ENCODE measurements at regions not wholly inside any gene's neighbourhood (a gene's known extent, or its start where the extent isn't known, plus 50 kb on each side); places are given as distances from the start of the nearest gene placed in this dataset.

DNA sequence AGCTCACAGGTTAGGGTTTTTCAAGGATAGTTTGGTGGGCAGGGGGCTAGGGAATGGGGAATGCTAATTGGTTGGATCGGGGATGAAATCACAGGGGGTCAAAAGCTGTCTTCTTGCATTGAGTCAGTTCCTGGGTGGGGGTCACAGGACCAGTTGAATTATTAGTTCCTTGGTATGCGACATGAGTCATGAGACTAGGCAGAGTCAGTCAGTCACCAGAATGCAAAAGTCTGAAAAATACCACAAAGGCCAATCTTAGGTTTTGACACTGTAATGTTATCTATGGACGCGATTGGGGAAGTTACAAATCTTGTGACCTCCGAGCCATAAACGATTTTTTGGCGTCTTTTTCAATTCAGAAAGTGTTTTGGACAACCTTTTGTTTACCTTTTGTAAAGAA is 101.2 kb downstream of the ZNF519 start:
- H3K4me3 Mint-ChIP-seq = no peak overlapping the region
- DNase-seq (no peak), ATAC-seq (no peak)
- no peak overlapping the region for H3K27ac Mint-ChIP-seq
- peaks cover 7 to 54% (median 10%) of the 10 kb centered on the region in 5 donors for H3K27me3 Mint-ChIP-seq
- no peaks in the 10 kb centered on the region for H3K4me1 Mint-ChIP-seq
- H3K36me3 Mint-ChIP-seq = peaks cover 0 to 4% (median 0%) of the 10 kb centered on the region in 3 donors
- peaks cover 0 to 14% (median 6%) of the 10 kb centered on the region in 9 donors for H3K9me3 Mint-ChIP-seq
- POLR2A ChIA-PET = no interaction called here

DNA sequence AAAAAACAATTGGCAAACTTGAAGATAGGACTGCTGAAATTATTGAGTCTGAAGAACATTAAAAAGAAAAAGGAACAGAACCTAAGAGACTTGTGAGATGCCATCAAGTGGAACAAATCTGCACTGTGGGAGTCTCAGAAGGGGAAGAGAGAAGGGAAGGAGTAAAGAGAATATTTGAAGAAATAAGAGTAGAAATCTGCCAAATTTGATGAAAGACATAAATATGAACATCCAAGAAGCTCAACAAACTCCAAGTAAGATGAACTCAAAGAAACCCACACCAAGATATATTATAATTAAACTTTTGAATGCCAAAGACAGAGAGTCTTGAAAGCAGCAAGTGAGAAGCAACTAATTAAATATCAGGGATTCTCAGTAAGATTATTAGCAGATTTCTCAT is 102.7 kb downstream of the ZNF519 start:
- no peaks in the 10 kb centered on the region for H3K4me1 Mint-ChIP-seq
- DNase-seq (no peak), ATAC-seq (no peak)
- no peak overlapping the region for H3K27ac Mint-ChIP-seq
- no peak overlapping the region for H3K4me3 Mint-ChIP-seq
- H3K9me3 Mint-ChIP-seq = peaks cover 0 to 14% (median 6%) of the 10 kb centered on the region in 9 donors
- POLR2A ChIA-PET = no interaction called here
- H3K27me3 Mint-ChIP-seq = peaks cover 7 to 53% (median 11%) of the 10 kb centered on the region in 5 donors
- peaks cover 0 to 4% (median 0%) of the 10 kb centered on the region in 3 donors for H3K36me3 Mint-ChIP-seq

GRCh38 chr18:14026199-14026598 is 106.0 kb downstream of the ZNF519 start:
- ATAC-seq (no peak), DNase-seq (no peak)
- Mint-ChIP-seq H3K27me3 (peaks cover 7 to 62% (median 14%) of the 10 kb centered on the region in 5 donors), H3K4me3 (no peak overlapping the region), H3K36me3 (peaks cover 0 to 4% (median 0%) of the 10 kb centered on the region in 3 donors), H3K4me1 (no peaks in the 10 kb centered on the region), H3K9me3 (peaks cover 0 to 11% (median 6%) of the 10 kb centered on the region in 9 donors), H3K27ac (no peak overlapping the region)
- POLR2A ChIA-PET = no interaction called here

DNA sequence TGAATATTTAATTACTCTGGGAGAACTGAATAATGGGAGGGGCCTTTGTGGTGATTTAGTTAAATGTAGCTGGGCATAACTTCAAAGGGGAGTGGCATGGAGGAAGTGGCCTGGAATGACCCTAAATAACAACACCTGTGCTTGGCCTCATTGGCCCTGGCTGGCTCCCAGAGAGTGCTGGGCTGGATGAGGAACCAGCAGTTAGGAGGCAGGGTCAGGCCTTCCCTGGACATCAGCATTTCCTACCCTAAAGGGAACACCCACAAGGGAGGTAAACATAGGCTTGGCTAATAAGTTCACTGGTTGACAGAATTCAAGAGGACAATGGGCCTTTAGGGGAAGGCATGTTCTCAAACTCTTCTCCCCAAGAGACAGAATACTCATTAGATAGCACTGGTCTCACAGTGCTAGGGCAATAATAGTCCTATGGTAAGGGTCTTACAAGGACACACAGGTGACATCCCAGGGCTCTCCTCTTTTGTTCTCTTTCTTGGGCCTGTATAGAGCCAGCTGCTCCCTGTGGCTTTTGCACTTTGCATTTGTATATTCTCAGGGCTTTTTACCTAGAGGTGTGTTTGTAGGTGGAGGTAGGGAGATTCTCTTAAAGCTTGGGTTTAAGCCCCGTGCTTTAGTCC is 106.8 kb downstream of the ZNF519 start:
- Mint-ChIP-seq H3K9me3 (peaks cover 0 to 10% (median 6%) of the 10 kb centered on the region in 9 donors), H3K4me3 (no peak overlapping the region), H3K27ac (no peak overlapping the region), H3K36me3 (peaks cover 0 to 4% (median 0%) of the 10 kb centered on the region in 3 donors), H3K27me3 (peaks cover 7 to 57% (median 13%) of the 10 kb centered on the region in 5 donors), H3K4me1 (no peaks in the 10 kb centered on the region)
- DNase-seq = no peak
- ATAC-seq = no peak
- POLR2A ChIA-PET = no interaction called here

GRCh38 chr18:14015416-14015815 is 100.1 kb upstream of the MC2R start:
- no peaks in the 10 kb centered on the region for H3K36me3 Mint-ChIP-seq
- POLR2A ChIA-PET = interaction anchor here (0.6 kb wide), 1 partner anchor 15 kb away, joined by 3 read pairs; no protein-coding TSS in a partner anchor
- ATAC-seq (no peak), DNase-seq (no peak)
- peaks cover 0 to 17% (median 6%) of the 10 kb centered on the region in 5 donors for H3K27me3 Mint-ChIP-seq
- peaks cover 0 to 7% (median 2%) of the 10 kb centered on the region in 9 donors for H3K9me3 Mint-ChIP-seq
- no peaks in the 10 kb centered on the region for H3K4me1 Mint-ChIP-seq
- H3K4me3 Mint-ChIP-seq = no peak overlapping the region
- H3K27ac Mint-ChIP-seq = no peak overlapping the region

GRCh38 chr18:14014456-14014855 is 99.1 kb upstream of the MC2R start:
- no peaks in the 10 kb centered on the region for H3K36me3 Mint-ChIP-seq

GRCh38 chr18:14000884-14001283 is 85.5 kb upstream of the MC2R start:
- POLR2A ChIA-PET = no interaction called here
- no peaks in the 10 kb centered on the region for H3K36me3 Mint-ChIP-seq
- ATAC-seq = no peak
- peaks cover 0 to 6% (median 0%) of the 10 kb centered on the region in 9 donors for H3K9me3 Mint-ChIP-seq
- H3K4me3 Mint-ChIP-seq = no peak overlapping the region
- H3K4me1 Mint-ChIP-seq = no peaks in the 10 kb centered on the region
- no peak for DNase-seq
- H3K27me3 Mint-ChIP-seq = peaks cover 0 to 9% (median 0%) of the 10 kb centered on the region in 5 donors
- no peak overlapping the region for H3K27ac Mint-ChIP-seq

More at GRCh38 chr18:14014456-14014855, 99.1 kb upstream of the MC2R start:
- DNase-seq (no peak), ATAC-seq (no peak)
- Mint-ChIP-seq H3K27ac (no peak overlapping the region), H3K4me1 (no peaks in the 10 kb centered on the region), H3K27me3 (peaks cover 1 to 10% (median 7%) of the 10 kb centered on the region in 5 donors), H3K9me3 (peaks cover 0 to 12% (median 2%) of the 10 kb centered on the region in 9 donors), H3K4me3 (no peak overlapping the region)
- POLR2A ChIA-PET = no interaction called here

GRCh38 chr18:13999231-13999630 is 83.9 kb upstream of the MC2R start:
- Mint-ChIP-seq H3K27ac (no peak overlapping the region), H3K9me3 (peaks cover 0 to 2% (median 0%) of the 10 kb centered on the region in 9 donors), H3K4me1 (no peaks in the 10 kb centered on the region), H3K27me3 (peaks cover 0 to 5% (median 0%) of the 10 kb centered on the region in 5 donors), H3K4me3 (no peak overlapping the region), H3K36me3 (no peaks in the 10 kb centered on the region)
- ATAC-seq (no peak), DNase-seq (no peak)
- POLR2A ChIA-PET = no interaction called here

DNA sequence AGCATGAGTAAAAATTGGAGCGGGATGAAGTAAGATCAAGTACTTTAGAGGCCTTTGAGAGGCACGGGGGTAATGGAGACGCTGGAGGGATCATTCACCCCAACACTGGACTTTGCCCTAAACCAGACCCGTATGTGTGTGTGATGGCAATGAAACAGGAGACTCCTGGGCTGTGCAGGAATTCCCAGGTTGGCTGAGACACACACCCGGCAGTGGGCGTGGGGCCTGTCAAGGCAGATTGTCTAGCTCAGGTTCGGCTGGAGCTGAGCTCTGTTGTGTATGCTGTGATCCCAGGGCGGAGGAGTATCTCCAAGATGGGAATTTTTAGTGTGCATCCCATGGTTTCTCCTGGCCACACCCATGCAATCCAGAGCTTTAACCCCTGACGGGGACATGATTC is 83.2 kb upstream of the MC2R start:
- peaks cover 0 to 1% (median 0%) of the 10 kb centered on the region in 9 donors for H3K9me3 Mint-ChIP-seq
- peaks cover 0 to 8% (median 0%) of the 10 kb centered on the region in 5 donors for H3K27me3 Mint-ChIP-seq
- no peaks in the 10 kb centered on the region for H3K36me3 Mint-ChIP-seq
- ATAC-seq = no peak
- H3K27ac Mint-ChIP-seq = no peak overlapping the region
- peaks cover 0 to 2% (median 0%) of the 10 kb centered on the region in 4 donors for H3K4me1 Mint-ChIP-seq
- no peak for DNase-seq
- POLR2A ChIA-PET = no interaction called here
- H3K4me3 Mint-ChIP-seq = no peak overlapping the region

DNA sequence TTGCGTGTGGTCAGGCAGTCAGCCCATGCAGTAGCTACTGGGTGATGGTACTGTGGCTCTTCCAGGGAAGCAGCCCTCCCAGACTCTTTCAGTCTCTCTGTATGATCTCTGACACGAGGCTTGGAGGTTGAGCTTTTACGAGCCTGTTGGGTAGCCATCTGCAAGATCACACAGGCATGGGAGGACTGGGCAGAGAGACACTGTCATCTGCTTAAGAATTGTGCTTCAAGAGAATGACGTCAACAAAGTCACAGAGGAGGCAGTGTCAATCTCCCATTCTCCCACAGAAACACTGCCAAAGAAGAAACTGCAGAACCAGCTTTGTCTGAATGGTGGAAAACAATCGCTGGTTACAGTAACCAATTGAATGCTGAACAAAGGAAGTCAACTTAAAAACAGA is 78.4 kb upstream of the MC2R start:
- POLR2A ChIA-PET = no interaction called here
- peaks cover 0 to 2% (median 0%) of the 10 kb centered on the region in 4 donors for H3K4me1 Mint-ChIP-seq

GRCh38 chr18:13992826-13993540 is 77.6 kb upstream of the MC2R start:
- DNase-seq = no peak
- POLR2A ChIA-PET = no interaction called here
- no peak for ATAC-seq
- Mint-ChIP-seq H3K4me1 (peaks cover 0 to 2% (median 0%) of the 10 kb centered on the region in 4 donors), H3K27ac (no peak overlapping the region), H3K4me3 (no peak overlapping the region), H3K27me3 (peaks cover 0 to 11% (median 4%) of the 10 kb centered on the region in 5 donors), H3K36me3 (peaks cover 0 to 4% (median 0%) of the 10 kb centered on the region in 3 donors), H3K9me3 (peaks cover 0 to 12% (median 2%) of the 10 kb centered on the region in 9 donors)

More for the DNA sequence above, 78.4 kb upstream of the MC2R start:
- no peak overlapping the region for H3K27ac Mint-ChIP-seq
- DNase-seq = no peak
- no peak for ATAC-seq
- H3K27me3 Mint-ChIP-seq = peaks cover 0 to 7% (median 0%) of the 10 kb centered on the region in 5 donors
- no peak overlapping the region for H3K4me3 Mint-ChIP-seq
- peaks cover 0 to 12% (median 2%) of the 10 kb centered on the region in 9 donors for H3K9me3 Mint-ChIP-seq
- H3K36me3 Mint-ChIP-seq = peaks cover 0 to 4% (median 0%) of the 10 kb centered on the region in 3 donors

GRCh38 chr18:13989199-13989598 is 73.9 kb upstream of the MC2R start:
- ATAC-seq (no peak), DNase-seq (no peak)
- Mint-ChIP-seq H3K27me3 (peaks cover 2 to 20% (median 16%) of the 10 kb centered on the region in 5 donors), H3K4me3 (no peak overlapping the region), H3K9me3 (peaks cover 0 to 18% (median 3%) of the 10 kb centered on the region in 9 donors), H3K4me1 (peaks cover 0 to 2% (median 0%) of the 10 kb centered on the region in 4 donors), H3K36me3 (peaks cover 0 to 4% (median 0%) of the 10 kb centered on the region in 3 donors), H3K27ac (no peak overlapping the region)
- POLR2A ChIA-PET = no interaction called here

DNA sequence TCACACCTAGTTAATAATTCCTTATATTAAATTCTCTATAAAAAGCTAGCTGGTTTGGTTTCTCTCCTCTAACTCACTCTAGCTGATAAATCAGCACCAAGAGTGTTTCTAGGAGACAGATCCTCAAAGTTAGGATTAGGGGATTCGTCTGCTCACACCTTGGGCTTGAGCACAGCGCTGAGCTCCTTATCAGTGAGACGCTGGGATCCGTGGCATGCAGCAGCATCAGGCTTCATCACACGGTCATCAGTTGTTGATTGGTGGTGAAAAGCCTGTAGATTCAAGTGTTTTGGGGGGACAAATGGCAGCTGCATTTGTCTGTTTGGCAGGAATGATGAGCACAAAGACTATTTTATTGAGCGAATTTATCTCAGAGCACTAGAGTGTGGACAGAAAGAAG is 72.6 kb upstream of the MC2R start:
- Mint-ChIP-seq H3K27me3 (peaks cover 7 to 33% (median 24%) of the 10 kb centered on the region in 5 donors), H3K4me3 (no peak overlapping the region), H3K4me1 (no peaks in the 10 kb centered on the region), H3K9me3 (peaks cover 0 to 20% (median 5%) of the 10 kb centered on the region in 9 donors), H3K36me3 (peaks cover 0 to 4% (median 0%) of the 10 kb centered on the region in 3 donors), H3K27ac (no peak overlapping the region)
- POLR2A ChIA-PET = no interaction called here
- ATAC-seq (no peak), DNase-seq (no peak)

All from naive thymus-derived CD8-positive, alpha-beta T cell (primary cell).